DOHH2 (cell line): ENCODE measurements at regions not wholly inside any gene's neighbourhood (a gene's known extent, or its start where the extent isn't known, plus 50 kb on each side); places are given as distances from the start of the nearest gene placed in this dataset.

Experiments
- EZH2phosphoT487 ChIP-seq: fragments of 200-600 bp; sonication (generic); IDR thresholded peaks from 2 replicates; pipeline ENCODE4 v1.6.1; 2017; ENCODE audit warnings: borderline replicate concordance, mild to moderate bottlenecking, antibody characterized with exemption, low read length, moderate library complexity, mixed read lengths
- TF ChIP-seq, protein P1 (sequence below): fragments of 200-600 bp; sonication (generic); IDR thresholded peaks from one replicate; pipeline ENCODE4 v1.5.1; 2014; ENCODE audit warnings: antibody characterized with exemption, mild to moderate bottlenecking, low read depth, low read length; ENCODE audit not compliant: poor library complexity, severe bottlenecking

DNA sequence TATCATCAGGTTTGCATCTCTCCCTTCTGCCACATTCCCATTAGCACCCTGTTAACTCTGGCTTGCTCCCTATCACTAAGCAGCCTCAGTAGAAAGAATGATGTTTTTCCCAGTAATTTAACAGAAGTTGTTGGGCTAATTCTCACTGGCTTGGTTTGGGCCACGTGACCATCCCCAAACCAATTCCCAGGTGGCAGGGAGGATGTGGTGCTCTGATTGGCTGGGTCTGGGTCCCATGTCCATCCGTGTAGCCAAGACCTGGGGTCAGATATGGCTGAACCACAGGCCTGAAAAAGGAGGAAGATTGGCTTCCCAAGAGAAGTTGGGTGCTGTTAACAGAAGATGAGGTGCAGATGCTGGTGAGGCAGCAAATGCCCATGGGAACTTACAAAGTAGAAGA, 122.0 kb downstream of the BOD1 start:
- TF ChIP-seq, protein P1, sequence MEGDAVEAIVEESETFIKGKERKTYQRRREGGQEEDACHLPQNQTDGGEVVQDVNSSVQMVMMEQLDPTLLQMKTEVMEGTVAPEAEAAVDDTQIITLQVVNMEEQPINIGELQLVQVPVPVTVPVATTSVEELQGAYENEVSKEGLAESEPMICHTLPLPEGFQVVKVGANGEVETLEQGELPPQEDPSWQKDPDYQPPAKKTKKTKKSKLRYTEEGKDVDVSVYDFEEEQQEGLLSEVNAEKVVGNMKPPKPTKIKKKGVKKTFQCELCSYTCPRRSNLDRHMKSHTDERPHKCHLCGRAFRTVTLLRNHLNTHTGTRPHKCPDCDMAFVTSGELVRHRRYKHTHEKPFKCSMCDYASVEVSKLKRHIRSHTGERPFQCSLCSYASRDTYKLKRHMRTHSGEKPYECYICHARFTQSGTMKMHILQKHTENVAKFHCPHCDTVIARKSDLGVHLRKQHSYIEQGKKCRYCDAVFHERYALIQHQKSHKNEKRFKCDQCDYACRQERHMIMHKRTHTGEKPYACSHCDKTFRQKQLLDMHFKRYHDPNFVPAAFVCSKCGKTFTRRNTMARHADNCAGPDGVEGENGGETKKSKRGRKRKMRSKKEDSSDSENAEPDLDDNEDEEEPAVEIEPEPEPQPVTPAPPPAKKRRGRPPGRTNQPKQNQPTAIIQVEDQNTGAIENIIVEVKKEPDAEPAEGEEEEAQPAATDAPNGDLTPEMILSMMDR: no peak
- no peak for TF ChIP-seq EZH2phosphoT487
